K562 (cell line): ENCODE measurements at regions not wholly inside any gene's neighbourhood (a gene's known extent, or its start where the extent isn't known, plus 50 kb on each side); places are given as distances from the start of the nearest gene placed in this dataset.

ENCODE experiments used
- ATAC-seq: fragments of 200-7000 bp; cut with Tn5 transposase; 3 replicates; pipeline ENCODE4 v1.9.1; 2020; ENCODE audit warnings: moderate library complexity
- BruUV-seq: library from RNA; stranded (reverse); fragments of 400-500 nt; replicated peaks from 2 replicates; lab custom pipeline; 2021; lab: Mats Ljungman, UMichigan
- CTCF ChIA-PET: fragments of 300-600 bp; formaldehyde crosslinking; extraction: SDS; loops from one replicate; lab custom pipeline; 2021; ENCODE audit warnings: low intra/inter-chr PET ratio; lab: Yijun Ruan, JAX
- POLR2A ChIA-PET: fragments of 300-600, 350-650 bp; sonication (Branson Sonifier 250); formaldehyde crosslinking; extraction: SDS; loops from one replicate; lab custom pipeline; 2021; ENCODE audit warnings: antibody characterized with exemption, inconsistent platforms; lab: Yijun Ruan, JAX
- DNase-seq, 4 experiments: peaks; one replicate each; pipeline versions ENCODE4 v3.0.0 to v3.0.0-alpha.2; 2011 to 2018; ENCODE audit warnings: low spot score in 3 of 4, mixed read lengths in 3 of 4; ENCODE audit errors: extremely low read depth in 1 of 4
- FAIRE-seq: peaks from 2 replicates; lab custom pipeline; 2011; peaks lifted over from hg19 to GRCh38; lab: Jason Lieb, UNC
- H2AFZ ChIP-seq: 2 replicates; pipeline ENCODE4 v1.6.0; 2011; ENCODE audit warnings: low read depth, low read length, control low read depth, inconsistent platforms
- H3K27ac ChIP-seq: fragments of 200-600 bp; 3 replicates; pipeline ENCODE4 v1.8.0; 2011; ENCODE audit warnings: low read depth, mild to moderate bottlenecking, control low read depth, inconsistent platforms, low read length, moderate library complexity, mixed read lengths; ENCODE audit errors: extremely low read depth
- H3K27me3 ChIP-seq, 2 experiments: fragments of 300-600 bp in 1 of 2; 2 replicates in 1 of 2; 3 replicates in 1 of 2; pipeline versions ENCODE4 v1.6.0 to v1.8.0; 2011; ENCODE audit warnings: inconsistent platforms in 2 of 2, low read length in 2 of 2, mild to moderate bottlenecking in 1 of 2, mixed read lengths in 1 of 2, moderate library complexity in 1 of 2; ENCODE audit not compliant: control insufficient read depth in 2 of 2, insufficient read depth in 2 of 2
- H3K36me3 ChIP-seq: fragments of 300-600 bp; 3 replicates; pipeline ENCODE4 v1.8.0; 2011; ENCODE audit warnings: mild to moderate bottlenecking, low read length, inconsistent platforms; ENCODE audit not compliant: control insufficient read depth, insufficient read depth
- H3K4me1 ChIP-seq, 2 experiments: fragments of 200-600 bp in 1 of 2; replicated peaks in 1 of 2; 2 replicates in 1 of 2; 3 replicates in 1 of 2; pipeline versions ENCODE4 v1.5.1 to v1.8.0; 2011; ENCODE audit warnings: inconsistent platforms in 2 of 2, low read length in 2 of 2, mild to moderate bottlenecking in 1 of 2, mixed read lengths in 1 of 2, moderate library complexity in 1 of 2; ENCODE audit not compliant: control insufficient read depth in 2 of 2, insufficient read depth in 2 of 2
- H3K4me2 ChIP-seq: 2 replicates; pipeline ENCODE4 v1.6.1; 2011; ENCODE audit warnings: low read length, control low read depth, inconsistent platforms, mixed read lengths; ENCODE audit not compliant: insufficient read depth
- H3K4me3 ChIP-seq: fragments of 200-600 bp; sonication (generic), shearing (Covaris generic); 2 replicates; pipeline ENCODE4 v1.5.1; 2016; ENCODE audit warnings: control low read depth, inconsistent platforms
- H3K79me2 ChIP-seq: fragments of 200-600 bp; 3 replicates; pipeline ENCODE4 v1.8.0; 2011; ENCODE audit warnings: low read length, inconsistent platforms; ENCODE audit not compliant: control insufficient read depth, insufficient read depth
- H3K9ac ChIP-seq, 2 experiments: 2 replicates each; pipeline versions ENCODE4 v1.6.0 to v1.6.1; 2011; ENCODE audit warnings: low read depth in 2 of 2, low read length in 2 of 2, control low read depth in 1 of 2, inconsistent platforms in 1 of 2, mild to moderate bottlenecking in 1 of 2, mixed read lengths in 1 of 2; ENCODE audit not compliant: insufficient read depth in 1 of 2
- H3K9me1 ChIP-seq: one replicate; pipeline ENCODE4 v1.6.0; 2011; ENCODE audit warnings: inconsistent platforms, mild to moderate bottlenecking, low read length, moderate library complexity; ENCODE audit not compliant: control insufficient read depth, insufficient read depth
- H3K9me3 ChIP-seq: replicated peaks from 2 replicates; pipeline ENCODE4 v1.5.1; 2011; ENCODE audit warnings: low read depth, low read length, inconsistent platforms; ENCODE audit not compliant: control insufficient read depth, insufficient read depth
- H4K20me1 ChIP-seq: replicated peaks from 2 replicates; pipeline ENCODE4 v1.6.1; 2011; ENCODE audit warnings: low read length, inconsistent platforms, mixed read lengths; ENCODE audit not compliant: control insufficient read depth, insufficient read depth
- ARID2 ChIP-seq: fragments of 450-650 bp; IDR thresholded peaks from 2 replicates; pipeline ENCODE4 v1.6.1; 2017; ENCODE audit warnings: antibody characterized with exemption, mild to moderate bottlenecking
- GTF3C2 ChIP-seq: IDR thresholded peaks from 3 replicates; pipeline ENCODE4 v1.6.1; 2011; ENCODE audit warnings: borderline replicate concordance, mild to moderate bottlenecking, moderate library complexity; ENCODE audit not compliant: insufficient read length; ENCODE audit errors: extremely low read depth
- HSF4 ChIP-seq: fragments of 250-450 bp; sonication (Bioruptor Pico); IDR thresholded peaks from 2 replicates; pipeline ENCODE4 v2.1.2; 2022; ENCODE audit warnings: mild to moderate bottlenecking, moderate library complexity, borderline replicate concordance
- MAFF ChIP-seq: IDR thresholded peaks from 2 replicates; pipeline ENCODE4 v1.6.1; 2012; ENCODE audit warnings: low read length, improper control_type of control experiment
- NRF1 ChIP-seq, 2 experiments: fragments of 450-650 bp; IDR thresholded peaks in 1 of 2; conservative IDR thresholded peaks in 1 of 2; 2 replicates each; pipeline ENCODE4 v1.6.1; 2014; ENCODE audit warnings: mild to moderate bottlenecking in 2 of 2
- POLR2H ChIP-seq: IDR thresholded peaks from 2 replicates; pipeline ENCODE4 v1.6.1; 2016; ENCODE audit warnings: missing genetic modification characterization, low read depth, mild to moderate bottlenecking, control low read depth, missing compliant biosample characterization, moderate library complexity
- RAD21 ChIP-seq, 2 experiments: fragments of 250-450 bp in 1 of 2; fragments of 450-650 bp in 1 of 2; sonication (Bioruptor Pico) in 1 of 2; formaldehyde crosslinking in 1 of 2; IDR thresholded peaks in 1 of 2; conservative IDR thresholded peaks in 1 of 2; 2 replicates each; pipeline versions ENCODE4 v1.4.0 to v1.8.0; 2020 to 2022; ENCODE audit warnings: mild to moderate bottlenecking in 2 of 2, moderate library complexity in 1 of 2
- SMARCA5 ChIP-seq: fragments of 450-650 bp; IDR thresholded peaks from 2 replicates; pipeline ENCODE4 v1.6.1; 2016
- STAT6 ChIP-seq: sonication (generic); formaldehyde crosslinking; IDR thresholded peaks from 2 replicates; pipeline ENCODE4 v1.8.1; 2023; ENCODE audit warnings: mild to moderate bottlenecking, missing genetic modification reagents
- THRAP3 ChIP-seq: fragments of 450-650 bp; IDR thresholded peaks from 2 replicates; pipeline ENCODE4 v1.6.1; 2016; ENCODE audit warnings: mild to moderate bottlenecking, inconsistent platforms, borderline replicate concordance
- XRCC3 ChIP-seq: fragments of 450-650 bp; IDR thresholded peaks from 2 replicates; pipeline ENCODE4 v1.6.1; 2017; ENCODE audit warnings: mild to moderate bottlenecking, moderate library complexity
- YY1 ChIP-seq, 3 experiments: IDR thresholded peaks; 2 replicates each; pipeline ENCODE4 v1.6.1; 2011; ENCODE audit warnings: low read length in 2 of 3, mild to moderate bottlenecking in 2 of 3, moderate library complexity in 2 of 3, borderline replicate concordance in 1 of 3, control low read depth in 1 of 3, low read depth in 1 of 3; ENCODE audit not compliant: insufficient read depth in 3 of 3, insufficient replicate concordance in 2 of 3, control insufficient read depth in 1 of 3, insufficient read length in 1 of 3; ENCODE audit errors: extremely low read depth in 1 of 3
- ZBTB7A ChIP-seq: IDR thresholded peaks from 2 replicates; pipeline ENCODE4 v1.6.1; 2011; ENCODE audit warnings: low read depth, mild to moderate bottlenecking, low read length, moderate library complexity, borderline replicate concordance; ENCODE audit not compliant: control insufficient read depth
- ZNF143 ChIP-seq: sonication (generic); formaldehyde crosslinking; IDR thresholded peaks from 2 replicates; pipeline ENCODE4 v1.9.0; 2022; ENCODE audit warnings: mild to moderate bottlenecking, missing genetic modification reagents
- WGBS: fragments of 100-300 bp; shearing (Covaris generic); methylation state at CpG from one replicate; pipeline ENCODE4 v1.1.6; 2016; ENCODE audit warnings: low coverage, mixed read lengths; ENCODE audit not compliant: insufficient coverage; ENCODE audit errors: missing lambda C conversion rate; 5-methylcytosine and 5-hydroxymethylcytosine counted together
- in situ Hi-C: fragments of 300-500 bp; cut with MboI; formaldehyde crosslinking; loops from 4 replicates; pipeline ENCODE4 v1.15.0; 2018; ENCODE audit warnings: inconsistent platforms, mixed read lengths
- intact Hi-C: fragments of 100-400 bp; cut with micrococcal nuclease; formaldehyde crosslinking; loops from 2 replicates; pipeline ENCODE4 v1.14.2; 2022

GRCh38 chr2:226190479-226191252 is 609.0 kb downstream of the IRS1 start:
- FAIRE-seq (no peak), DNase-seq (no peak), ATAC-seq (no peak)
- POLR2A ChIA-PET: no interaction called here
- WGBS: 0% methylated on average over 5 of the region's 5 CpGs
- no peaks in the 10 kb centered on the region for H3K9me1 ChIP-seq
- H4K20me1 ChIP-seq: no peaks in the 10 kb centered on the region
- CTCF ChIA-PET: no interaction called here
- BruUV-seq: no TSS peak
- no peak overlapping the region for H3K9ac ChIP-seq
- in situ Hi-C loops (no loop called here), intact Hi-C loops (no loop called here)
- no peaks in the 10 kb centered on the region for H3K27me3 ChIP-seq
- no peak overlapping the region for H3K4me2 ChIP-seq
- no peak overlapping the region for H3K4me3 ChIP-seq
- H3K36me3 ChIP-seq: no peaks in the 10 kb centered on the region
- H3K27ac ChIP-seq: no peak overlapping the region
- H3K9me3 ChIP-seq: no peaks in the 10 kb centered on the region
- H3K4me1 ChIP-seq: no peaks in the 10 kb centered on the region
- no peak overlapping the region for H2AFZ ChIP-seq
- H3K79me2 ChIP-seq: no peaks in the 10 kb centered on the region
- no peak for TF ChIP-seq GTF3C2
- no peak for TF ChIP-seq SMARCA5
- no peak for TF ChIP-seq XRCC3
- no peak for TF ChIP-seq NRF1 (conservative IDR thresholded peaks at IDR 0.05 in 1 of 2, IDR thresholded peaks at IDR 0.05 in 1 of 2)
- TF ChIP-seq RAD21 (CRISPR knock-in tag; conservative IDR thresholded peaks at IDR 0.05 in 1 of 2, IDR thresholded peaks at IDR 0.05 in 1 of 2): no peak
- no peak for TF ChIP-seq ZBTB7A
- TF ChIP-seq HSF4: no peak
- TF ChIP-seq STAT6: no peak
- TF ChIP-seq POLR2H: no peak
- TF ChIP-seq ZNF143 (CRISPR knock-in tag): no peak
- TF ChIP-seq THRAP3: no peak
- TF ChIP-seq YY1 (IDR thresholded peaks at IDR 0.05; ENCODE audit: borderline replicate concordance in 1 of 3, control insufficient read depth in 1 of 3, extremely low read depth in 1 of 3, insufficient read depth in 3 of 3, insufficient read length in 1 of 3, insufficient replicate concordance in 2 of 3, low read depth in 1 of 3, low read length in 2 of 3): no peak
- TF ChIP-seq ARID2: no peak
- no peak for TF ChIP-seq MAFF
